IPS-18a (cell line): ENCODE measurements at regions not wholly inside any gene's neighbourhood (a gene's known extent, or its start where the extent isn't known, plus 50 kb on each side); places are given as distances from the start of the nearest gene placed in this dataset.

Experiments
- H3K27ac ChIP-seq: one replicate; pipeline ENCODE4 v1.5.1; 2013; ENCODE audit warnings: low read length
- H3K27me3 ChIP-seq: one replicate; pipeline ENCODE4 v1.6.1; 2013; ENCODE audit warnings: mild to moderate bottlenecking, low read length; ENCODE audit not compliant: control insufficient read depth, insufficient read depth
- H3K36me3 ChIP-seq: one replicate; pipeline ENCODE4 v1.6.1; 2013; ENCODE audit warnings: low read depth, low read length; ENCODE audit not compliant: control insufficient read depth
- H3K4me1 ChIP-seq: one replicate; pipeline ENCODE4 v1.6.1; 2013; ENCODE audit warnings: low read depth, low read length; ENCODE audit not compliant: control insufficient read depth
- H3K4me3 ChIP-seq: one replicate; pipeline ENCODE4 v1.5.1; 2013; ENCODE audit warnings: low read length
- H3K9ac ChIP-seq: one replicate; pipeline ENCODE4 v1.6.1; 2013; ENCODE audit warnings: mild to moderate bottlenecking, low read length, moderate library complexity
- H3K9me3 ChIP-seq: one replicate; pipeline ENCODE4 v1.6.1; 2013; ENCODE audit warnings: low read depth, low read length; ENCODE audit not compliant: control insufficient read depth

GRCh38 chr10:128305601-128306345 lies 179.6 kb upstream of the MKI67 start:
- no peak overlapping the region for H3K27ac ChIP-seq
- H3K9ac ChIP-seq, result no peak overlapping the region
- no peaks in the 10 kb centered on the region for H3K4me1 ChIP-seq
- H3K4me3 ChIP-seq, result no peak overlapping the region
- no peaks in the 10 kb centered on the region for H3K36me3 ChIP-seq
- H3K9me3 ChIP-seq, result no peaks in the 10 kb centered on the region
- no peaks in the 10 kb centered on the region for H3K27me3 ChIP-seq

- H3K4me1 ChIP-seq, result peaks cover 6% of the 10 kb centered on the region
- no peaks in the 10 kb centered on the region for H3K27me3 ChIP-seq
- no peak overlapping the region for H3K4me3 ChIP-seq
- no peaks in the 10 kb centered on the region for H3K9me3 ChIP-seq
- H3K27ac ChIP-seq, result no peak overlapping the region
- no peak overlapping the region for H3K9ac ChIP-seq
- no peaks in the 10 kb centered on the region for H3K36me3 ChIP-seq
Observed at GRCh38 chr10:128306535-128306934, 180.3 kb upstream of the MKI67 start.

DNA sequence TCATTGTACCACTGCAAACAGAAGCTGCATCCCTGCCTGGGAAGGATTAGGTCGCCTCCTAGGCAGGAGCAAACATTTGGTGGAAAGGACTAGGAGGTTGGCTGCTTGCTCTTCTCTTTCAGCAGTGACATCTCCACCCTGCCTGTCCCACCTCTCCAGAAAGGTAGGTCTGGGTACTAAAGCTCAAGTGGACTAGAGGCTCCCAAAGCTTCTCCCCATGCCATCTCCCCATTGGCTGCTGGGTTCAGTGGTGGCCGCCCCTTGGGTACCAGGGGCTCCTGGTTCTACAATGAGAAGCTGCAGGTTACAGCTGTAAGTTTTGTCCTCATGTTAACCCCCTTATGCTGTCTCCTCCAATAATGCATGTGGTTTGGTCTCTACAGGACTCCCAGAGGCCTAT lies 180.7 kb upstream of the MKI67 start:
- H3K27ac ChIP-seq, result no peak overlapping the region
- H3K36me3 ChIP-seq, result no peaks in the 10 kb centered on the region
- no peaks in the 10 kb centered on the region for H3K27me3 ChIP-seq
- peaks cover 10% of the 10 kb centered on the region for H3K4me1 ChIP-seq
- no peak overlapping the region for H3K9ac ChIP-seq
- H3K9me3 ChIP-seq, result no peaks in the 10 kb centered on the region
- H3K4me3 ChIP-seq, result no peak overlapping the region

- Histone ChIP-seq H3K4me3 (no peak overlapping the region), H3K27me3 (no peaks in the 10 kb centered on the region), H3K27ac (no peak overlapping the region), H3K9me3 (no peaks in the 10 kb centered on the region), H3K36me3 (no peaks in the 10 kb centered on the region), H3K9ac (no peak overlapping the region), H3K4me1 (peaks cover 11% of the 10 kb centered on the region)
Observed at GRCh38 chr10:128307820-128308219, 181.6 kb upstream of the MKI67 start.

GRCh38 chr10:128310971-128311658 lies 184.9 kb upstream of the MKI67 start:
- peaks cover 17% of the 10 kb centered on the region for H3K4me1 ChIP-seq
- no peaks in the 10 kb centered on the region for H3K36me3 ChIP-seq
- H3K27ac ChIP-seq, result no peak overlapping the region
- no peaks in the 10 kb centered on the region for H3K27me3 ChIP-seq
- H3K9me3 ChIP-seq, result no peaks in the 10 kb centered on the region
- H3K4me3 ChIP-seq, result no peak overlapping the region
- no peak overlapping the region for H3K9ac ChIP-seq

DNA sequence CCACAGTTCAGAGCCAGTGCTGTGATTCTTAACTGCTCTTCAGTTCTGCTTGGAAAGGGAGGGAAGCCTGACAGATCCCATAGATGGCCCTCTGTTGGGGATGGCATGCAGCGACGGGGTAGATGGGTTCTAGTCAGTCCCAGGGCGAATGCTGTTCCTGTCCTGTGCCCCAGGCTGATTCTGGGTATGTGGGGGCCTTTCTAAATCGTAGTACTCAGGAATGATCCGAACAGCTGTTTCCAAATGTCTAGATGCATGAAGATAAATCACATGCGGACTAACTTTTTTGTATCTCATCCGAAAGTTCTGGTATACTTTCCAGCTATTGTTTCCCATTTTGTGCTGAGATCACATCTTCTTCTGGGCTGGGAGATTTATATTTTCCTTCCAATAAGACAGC lies 186.0 kb upstream of the MKI67 start:
- H3K27me3 ChIP-seq, result no peaks in the 10 kb centered on the region
- no peak overlapping the region for H3K4me3 ChIP-seq
- H3K9me3 ChIP-seq, result no peaks in the 10 kb centered on the region
- H3K9ac ChIP-seq, result no peak overlapping the region
- no peak overlapping the region for H3K27ac ChIP-seq
- peaks cover 17% of the 10 kb centered on the region for H3K4me1 ChIP-seq
- no peaks in the 10 kb centered on the region for H3K36me3 ChIP-seq

DNA sequence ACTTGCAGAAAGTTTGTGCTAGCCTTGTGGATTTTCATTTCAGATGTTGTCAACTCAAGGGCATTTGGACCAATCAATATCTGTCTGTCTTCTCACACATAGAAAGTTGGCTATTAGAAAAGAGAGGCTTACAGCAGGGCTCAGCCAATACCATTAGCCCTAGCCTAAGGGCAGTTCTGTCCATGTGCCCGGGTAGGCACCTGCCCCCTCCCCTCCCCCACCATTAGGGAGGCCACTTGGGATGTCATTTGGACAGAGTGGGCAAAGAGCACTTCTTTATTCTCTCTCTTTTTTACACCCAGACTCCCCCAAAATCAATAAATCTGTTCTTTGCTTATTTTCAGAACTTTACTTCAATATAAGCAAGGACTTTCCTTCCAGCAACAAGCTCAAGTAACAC lies 188.5 kb upstream of the MKI67 start:
- Histone ChIP-seq H3K36me3 (no peaks in the 10 kb centered on the region), H3K9ac (no peak overlapping the region), H3K4me3 (no peak overlapping the region), H3K9me3 (no peaks in the 10 kb centered on the region), H3K27ac (no peak overlapping the region), H3K27me3 (no peaks in the 10 kb centered on the region), H3K4me1 (peaks cover 17% of the 10 kb centered on the region)

GRCh38 chr10:128316121-128316726 lies 190.0 kb upstream of the MKI67 start:
- H3K27me3 ChIP-seq, result no peaks in the 10 kb centered on the region
- H3K36me3 ChIP-seq, result no peaks in the 10 kb centered on the region
- no peak overlapping the region for H3K9ac ChIP-seq
- peaks cover 14% of the 10 kb centered on the region for H3K4me1 ChIP-seq
- no peaks in the 10 kb centered on the region for H3K9me3 ChIP-seq
- no peak overlapping the region for H3K4me3 ChIP-seq
- H3K27ac ChIP-seq, result no peak overlapping the region

DNA sequence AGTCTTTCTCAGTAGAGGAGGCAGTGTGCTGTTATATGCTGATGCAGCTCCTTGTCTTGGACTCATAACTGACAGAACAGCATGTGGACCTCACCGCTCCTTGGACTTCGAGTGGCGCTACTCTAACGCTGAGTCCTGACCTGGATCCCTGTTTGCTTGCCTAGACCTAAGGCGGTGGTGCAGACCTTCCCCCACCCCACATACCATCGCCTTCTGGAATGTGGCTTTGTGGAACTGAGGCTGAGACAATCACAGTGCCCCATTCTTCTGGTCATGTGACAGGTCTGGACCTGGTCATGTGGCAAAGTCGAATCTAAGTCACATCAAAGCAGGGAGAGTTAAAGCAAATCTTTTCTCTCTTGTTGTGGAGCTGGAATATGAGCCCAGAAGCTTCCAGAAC lies 190.7 kb upstream of the MKI67 start:
- Histone ChIP-seq H3K9me3 (no peaks in the 10 kb centered on the region), H3K27ac (no peak overlapping the region), H3K4me3 (no peak overlapping the region), H3K27me3 (no peaks in the 10 kb centered on the region), H3K36me3 (no peaks in the 10 kb centered on the region), H3K4me1 (peaks cover 7% of the 10 kb centered on the region), H3K9ac (no peak overlapping the region)

GRCh38 chr10:128318366-128318765 lies 192.1 kb upstream of the MKI67 start:
- Histone ChIP-seq H3K4me1 (peaks cover 5% of the 10 kb centered on the region), H3K9me3 (no peaks in the 10 kb centered on the region), H3K36me3 (no peaks in the 10 kb centered on the region), H3K27me3 (no peaks in the 10 kb centered on the region), H3K27ac (no peak overlapping the region), H3K9ac (no peak overlapping the region), H3K4me3 (no peak overlapping the region)

DNA sequence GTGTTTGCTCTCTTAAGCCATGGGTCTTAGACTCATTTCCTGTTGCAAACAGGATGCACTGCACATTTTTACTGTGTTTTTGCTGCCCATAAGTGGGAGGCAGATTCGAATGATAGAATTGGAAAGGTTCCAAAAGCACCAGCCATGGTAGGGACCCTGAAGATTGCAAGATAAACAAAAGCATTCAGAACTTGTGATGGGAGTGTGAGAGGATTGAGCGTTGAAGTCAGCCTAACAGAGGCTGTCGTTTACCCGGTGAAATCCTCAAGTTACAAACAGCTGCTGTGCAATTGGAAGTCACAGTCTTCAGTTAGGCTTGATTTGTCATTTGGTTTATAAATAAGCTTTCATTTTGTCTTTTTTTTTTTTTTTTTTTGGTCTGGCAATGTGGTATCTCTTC lies 192.7 kb upstream of the MKI67 start:
- Histone ChIP-seq H3K27ac (no peak overlapping the region), H3K36me3 (no peaks in the 10 kb centered on the region), H3K27me3 (no peaks in the 10 kb centered on the region), H3K9ac (no peak overlapping the region), H3K4me3 (no peak overlapping the region), H3K9me3 (no peaks in the 10 kb centered on the region), H3K4me1 (peaks cover 5% of the 10 kb centered on the region)

- Histone ChIP-seq H3K9ac (no peak overlapping the region), H3K36me3 (no peaks in the 10 kb centered on the region), H3K9me3 (no peaks in the 10 kb centered on the region), H3K4me3 (no peak overlapping the region), H3K27me3 (no peaks in the 10 kb centered on the region), H3K27ac (no peak overlapping the region), H3K4me1 (no peaks in the 10 kb centered on the region)
Observed at GRCh38 chr10:128322106-128322505, 195.9 kb upstream of the MKI67 start.
